ENCODE measurements at regions not wholly inside any gene's neighbourhood (a gene's known extent, or its start where the extent isn't known, plus 50 kb on each side); places are given as distances from the start of the nearest gene placed in this dataset.

DNA sequence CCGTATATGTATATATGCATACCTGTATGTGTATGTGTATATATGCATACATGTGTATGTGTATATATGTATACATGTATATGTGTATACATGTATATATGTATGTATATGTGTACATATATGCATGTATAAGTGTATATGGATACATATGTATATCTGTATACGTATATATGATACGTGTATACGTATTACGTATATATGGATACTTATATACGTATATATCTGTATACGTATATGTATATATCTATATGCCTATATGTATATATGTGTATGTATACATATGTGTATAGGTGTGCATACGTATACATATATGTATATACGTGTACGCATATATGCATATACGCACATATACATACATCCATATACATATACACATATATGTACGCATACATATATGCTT, 681.6 kb upstream of the ANO3 start:
- TF ChIP-seq SUZ12 (IDR thresholded peaks at IDR 0.05; ENCODE audit: extremely low read depth, insufficient read depth, insufficient read length) (no peak), ZNF274 (IDR thresholded peaks at IDR 0.05; ENCODE audit: low read depth, low read length) (no peak), YY1 (IDR thresholded peaks at IDR 0.05; ENCODE audit: insufficient read depth, insufficient read length) (no peak)

Data from NT2/D1 (cell line).